D341Med (cell line): ENCODE measurements at regions not wholly inside any gene's neighbourhood (a gene's known extent, or its start where the extent isn't known, plus 50 kb on each side); places are given as distances from the start of the nearest gene placed in this dataset.

Source experiments
- DNase-seq: peaks from one replicate; pipeline ENCODE4 v3.0.0; 2012; ENCODE audit warnings: low spot score

GRCh38 chr14:62084020-62084419, 321.8 kb downstream of the SNAPC1 start:
- DNase-seq: no peak

- no peak for DNase-seq
These were observed 325.0 kb downstream of the SNAPC1 start for GRCh38 chr14:62087191-62087590.

- DNase-seq: no peak
These were observed 331.5 kb downstream of the SNAPC1 start for GRCh38 chr14:62093736-62094135.

GRCh38 chr14:62097072-62097471, 334.9 kb downstream of the SNAPC1 start:
- no peak for DNase-seq

- no peak for DNase-seq
These were observed 335.6 kb downstream of the SNAPC1 start for GRCh38 chr14:62097824-62098223.

GRCh38 chr14:62098357-62098756, 336.1 kb downstream of the SNAPC1 start:
- no peak for DNase-seq

GRCh38 chr14:62099091-62099490, 336.9 kb downstream of the SNAPC1 start:
- no peak for DNase-seq

GRCh38 chr14:62101189-62101588, 339.0 kb downstream of the SNAPC1 start:
- DNase-seq: no peak

DNA sequence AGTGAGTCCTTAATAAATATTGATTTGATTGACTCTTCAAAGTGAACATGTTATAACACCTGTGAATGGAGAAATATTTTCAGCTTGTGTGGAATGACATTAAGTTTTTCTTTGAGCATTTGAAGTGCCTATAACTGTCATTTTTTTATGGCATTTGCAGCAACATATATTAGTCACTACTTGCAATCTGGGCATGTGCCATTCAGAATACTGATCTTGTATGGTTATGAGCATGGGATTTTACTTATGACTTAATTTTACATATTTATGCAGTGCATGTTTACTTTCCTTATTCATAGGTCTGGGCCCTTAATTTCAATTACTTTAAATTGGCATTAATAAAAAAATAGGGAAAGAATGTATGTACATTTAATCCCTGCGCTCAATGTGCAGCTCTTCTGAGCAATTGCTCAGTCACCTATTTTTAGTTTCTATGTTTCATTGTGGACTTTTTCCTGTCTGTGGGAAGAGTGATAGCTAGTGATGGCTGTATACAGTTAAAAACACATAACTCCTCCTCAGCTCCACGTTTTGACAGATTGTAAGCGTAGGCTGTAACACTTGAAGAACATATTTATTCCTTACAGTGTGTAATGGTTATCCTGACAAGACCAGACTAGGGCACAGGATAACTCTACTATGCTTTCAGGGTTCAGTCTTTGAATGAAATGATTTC, 339.6 kb downstream of the SNAPC1 start:
- no peak for DNase-seq

DNA sequence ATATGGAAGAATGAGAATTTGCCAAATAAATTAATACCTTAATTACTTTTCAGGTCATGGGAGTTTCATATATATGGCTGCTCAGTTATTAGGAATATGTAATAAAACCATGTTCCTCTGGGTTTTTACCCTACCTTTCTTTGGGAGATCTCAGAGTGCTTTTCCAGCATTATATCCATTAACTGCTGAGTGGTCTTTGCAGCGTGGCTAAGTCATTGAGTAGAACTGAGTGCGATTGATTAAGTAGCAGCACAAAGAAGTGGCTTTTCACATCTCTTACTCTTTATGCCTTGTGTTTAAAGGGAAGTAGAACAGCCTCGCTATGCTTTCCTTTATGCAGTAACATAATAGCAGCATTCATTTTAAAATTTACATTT, 340.1 kb downstream of the SNAPC1 start:
- no peak for DNase-seq

DNA sequence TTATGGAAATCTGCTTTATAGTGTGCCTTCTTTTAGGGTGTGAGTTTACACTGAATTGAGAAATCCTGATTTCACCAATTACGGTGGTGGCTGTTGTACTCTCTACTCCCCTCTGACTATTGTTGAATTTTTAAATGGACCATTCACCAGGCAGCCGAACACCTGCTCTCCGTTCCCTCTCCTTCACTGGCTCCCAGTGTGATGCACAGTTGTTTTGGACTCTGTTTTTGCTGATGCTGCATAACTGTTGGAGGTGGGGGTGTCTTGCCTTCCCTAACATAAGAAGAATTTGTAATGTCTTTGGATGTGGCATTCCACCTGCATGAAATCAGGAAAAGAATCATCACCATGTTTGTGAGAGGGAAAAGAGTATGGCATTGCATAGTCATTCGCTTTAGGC, 341.2 kb downstream of the SNAPC1 start:
- no peak for DNase-seq

GRCh38 chr14:62110941-62111340, 348.7 kb downstream of the SNAPC1 start:
- no peak for DNase-seq

- peak; percentile 81 for DNase-seq
These were observed 355.0 kb downstream of the SNAPC1 start for GRCh38 chr14:62117010-62117750.

DNA sequence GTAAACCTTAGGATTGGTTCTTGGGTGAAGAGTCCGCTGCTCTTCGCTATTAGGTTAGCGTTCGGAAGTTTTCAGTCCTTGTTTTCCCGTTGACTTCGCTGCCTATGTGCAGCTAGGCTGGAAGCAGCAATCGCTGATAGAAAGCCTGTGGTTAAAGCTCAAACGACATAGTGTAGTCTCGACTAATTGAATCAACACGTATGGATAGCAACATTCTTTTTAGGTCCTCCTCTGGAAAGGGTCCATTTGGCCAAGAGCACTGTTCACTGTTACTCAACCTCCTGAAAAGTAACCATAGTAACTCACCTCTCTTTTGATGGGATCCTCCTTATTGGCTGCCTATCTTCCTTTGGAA, 355.5 kb downstream of the SNAPC1 start:
- no peak for DNase-seq

- no peak for DNase-seq
These were observed 356.2 kb downstream of the SNAPC1 start for GRCh38 chr14:62118461-62118860.

- DNase-seq: no peak
These were observed 356.7 kb downstream of the SNAPC1 start for GRCh38 chr14:62118871-62119270.

DNA sequence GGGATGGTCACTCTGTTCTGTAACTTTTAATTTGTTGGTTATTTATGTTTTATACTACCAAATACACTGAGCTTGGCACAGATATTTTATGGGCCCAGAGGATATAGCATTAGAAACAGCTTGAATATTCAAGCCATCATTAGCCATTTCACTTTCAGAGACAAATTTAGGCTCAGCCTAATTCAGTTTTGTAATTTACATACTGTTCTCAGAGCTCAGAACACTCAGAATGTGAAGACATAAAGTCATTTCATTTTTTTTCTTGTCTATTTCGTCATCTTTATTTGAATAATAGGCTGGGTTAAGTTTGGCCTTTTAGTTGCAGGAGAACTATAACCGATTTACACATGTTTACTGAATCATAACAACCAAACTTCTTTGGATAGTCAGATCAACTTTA, 361.7 kb downstream of the SNAPC1 start:
- DNase-seq: no peak

- DNase-seq: no peak
These were observed 363.6 kb downstream of the SNAPC1 start for GRCh38 chr14:62125793-62126192.

GRCh38 chr14:62126879-62127478, 364.8 kb downstream of the SNAPC1 start:
- DNase-seq: peak; percentile 30

GRCh38 chr14:62130441-62130840, 368.2 kb downstream of the SNAPC1 start:
- DNase-seq: no peak

DNA sequence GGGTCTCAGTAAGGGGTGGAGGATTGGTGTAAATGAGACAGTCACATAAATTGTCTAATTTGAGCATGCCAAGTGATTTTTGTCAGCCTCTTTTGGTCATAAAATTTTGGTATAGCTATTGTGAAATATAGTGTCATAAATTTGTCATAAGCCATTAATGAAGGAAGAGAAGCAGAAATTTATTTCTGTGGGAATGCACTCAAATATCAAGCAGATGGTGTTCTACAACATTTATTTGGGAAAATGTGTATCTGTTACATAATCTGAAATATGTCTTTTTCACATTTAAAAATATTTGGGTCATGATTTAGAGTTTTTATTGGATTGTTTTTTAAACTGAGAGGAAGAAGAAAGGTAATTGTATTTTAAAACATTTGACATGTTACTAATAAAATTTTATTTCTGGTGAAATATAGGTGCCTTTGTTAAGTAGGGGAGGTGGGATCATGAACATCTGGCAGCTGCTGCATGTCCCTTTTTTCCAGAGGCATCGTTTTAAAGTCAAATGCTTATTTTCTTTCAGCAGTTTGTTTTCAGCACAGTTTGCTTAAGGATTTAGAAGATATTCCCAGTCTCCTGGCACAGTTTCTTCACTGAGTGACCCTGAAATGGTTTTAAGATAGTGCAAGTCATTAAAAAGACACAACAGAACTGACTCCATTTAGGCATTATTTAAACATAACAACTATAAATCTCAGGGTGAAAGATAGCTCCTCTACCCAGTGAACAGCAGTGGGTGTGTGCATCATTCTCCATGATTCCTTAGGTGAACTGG, 371.7 kb downstream of the SNAPC1 start:
- no peak for DNase-seq

DNA sequence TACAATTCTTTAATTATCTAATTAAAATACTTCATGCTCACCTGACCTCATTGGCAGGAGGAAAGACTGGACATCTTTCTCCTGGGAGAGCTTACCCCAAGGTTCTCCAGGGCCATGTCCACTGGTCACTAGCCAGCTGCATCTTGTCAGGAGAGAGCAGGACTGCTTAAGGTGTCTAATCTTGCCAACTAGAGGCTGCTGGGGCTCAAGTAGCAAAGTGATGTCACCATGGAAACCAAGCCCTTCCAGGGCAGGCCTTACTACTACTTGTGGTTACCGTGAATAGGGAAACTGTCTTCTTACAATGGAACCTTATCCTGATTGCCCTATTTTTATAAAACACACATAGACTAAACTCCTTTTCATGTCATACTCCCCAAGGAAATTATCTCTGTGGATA, 376.4 kb downstream of the SNAPC1 start:
- DNase-seq: no peak

- no peak for DNase-seq
These were observed 378.9 kb downstream of the SNAPC1 start for GRCh38 chr14:62141139-62141538.
